KMS-11 (cell line): ENCODE measurements at regions not wholly inside any gene's neighbourhood (a gene's known extent, or its start where the extent isn't known, plus 50 kb on each side); places are given as distances from the start of the nearest gene placed in this dataset.
A peak's percentile ranks its signal among the peaks of the same experiment; 100 is the strongest.

Source experiments
- H2AFZ ChIP-seq: fragments of 200-600 bp; sonication (generic); 2 replicates; pipeline ENCODE4 v1.6.1; 2016; ENCODE audit warnings: antibody characterized with exemption, mixed run types, low read depth
- H3K27ac ChIP-seq: fragments of 200-600 bp; sonication (generic); 2 replicates; pipeline ENCODE4 v1.6.1; 2016; ENCODE audit warnings: mild to moderate bottlenecking, mixed run types
- H3K27me3 ChIP-seq: fragments of 200-600 bp; sonication (generic); 2 replicates; pipeline ENCODE4 v1.6.1; 2017; ENCODE audit warnings: mild to moderate bottlenecking, low read depth, mixed run types, moderate library complexity; ENCODE audit not compliant: insufficient read depth
- H3K36me3 ChIP-seq: fragments of 200-600 bp; sonication (generic); 2 replicates; pipeline ENCODE4 v1.6.1; 2017; ENCODE audit warnings: mild to moderate bottlenecking, mixed run types; ENCODE audit not compliant: insufficient read depth
- H3K4me1 ChIP-seq: fragments of 200-600 bp; sonication (generic); 2 replicates; pipeline ENCODE4 v1.6.1; 2016; ENCODE audit warnings: mild to moderate bottlenecking, low read depth, mixed run types; ENCODE audit not compliant: poor library complexity, severe bottlenecking
- H3K4me2 ChIP-seq: fragments of 200-600 bp; sonication (generic); 2 replicates; pipeline ENCODE4 v1.7.0; 2016; ENCODE audit warnings: mild to moderate bottlenecking, mixed run types
- H3K4me3 ChIP-seq: fragments of 200-600 bp; sonication (generic); IDR thresholded peaks from 2 replicates; pipeline ENCODE4 v1.6.1; 2017; ENCODE audit warnings: low read depth, low read length, mixed read lengths; ENCODE audit not compliant: insufficient read depth
- H3K79me2 ChIP-seq: fragments of 200-600 bp; sonication (generic); 2 replicates; pipeline ENCODE4 v1.6.1; 2016; ENCODE audit warnings: low read depth, mixed run types; ENCODE audit not compliant: insufficient read depth
- H3K9ac ChIP-seq: fragments of 200-600 bp; sonication (generic); 2 replicates; pipeline ENCODE4 v1.6.1; 2016; ENCODE audit warnings: mild to moderate bottlenecking, mixed run types
- H4K20me1 ChIP-seq: fragments of 200-600 bp; sonication (generic); 2 replicates; pipeline ENCODE4 v1.6.1; 2016; ENCODE audit warnings: mild to moderate bottlenecking, mixed run types; ENCODE audit not compliant: insufficient read depth
- TF ChIP-seq, protein P1 (sequence below): fragments of 200-600 bp; sonication (generic); conservative IDR thresholded peaks from 2 replicates; pipeline ENCODE4 v1.6.1; 2017; ENCODE audit warnings: low read depth, mild to moderate bottlenecking, antibody characterized with exemption, low read length, moderate library complexity, mixed read lengths

DNA sequence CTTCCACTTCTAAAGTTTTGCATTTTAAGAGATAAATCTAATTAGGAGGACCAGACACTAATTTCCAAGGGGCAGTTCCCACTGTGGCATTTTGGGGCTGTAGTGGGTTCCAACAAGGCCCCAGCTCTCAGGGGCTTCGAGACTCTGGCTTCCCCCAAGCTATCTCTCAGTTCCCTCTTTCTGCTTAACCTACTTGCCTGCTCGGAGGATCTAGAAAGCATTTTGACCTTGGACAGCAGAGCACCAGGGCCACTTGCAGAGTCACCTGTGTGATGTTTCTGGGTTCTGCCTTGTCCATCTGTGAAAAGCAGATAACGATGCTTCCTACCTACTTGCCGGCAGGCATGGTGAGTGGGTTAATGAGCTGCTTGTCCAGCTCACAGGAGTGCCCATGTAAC lies 175.4 kb downstream of the MED10 start:
- Histone ChIP-seq H3K9ac (no peak overlapping the region), H3K4me2 (no peak overlapping the region), H3K4me1 (peaks cover 17% of the 10 kb centered on the region), H3K27me3 (no peaks in the 10 kb centered on the region), H3K27ac (no peak overlapping the region), H3K4me3 (no peak overlapping the region), H3K36me3 (no peaks in the 10 kb centered on the region), H2AFZ (no peak overlapping the region), H4K20me1 (no peaks in the 10 kb centered on the region), H3K79me2 (no peaks in the 10 kb centered on the region)
- TF ChIP-seq, protein P1, sequence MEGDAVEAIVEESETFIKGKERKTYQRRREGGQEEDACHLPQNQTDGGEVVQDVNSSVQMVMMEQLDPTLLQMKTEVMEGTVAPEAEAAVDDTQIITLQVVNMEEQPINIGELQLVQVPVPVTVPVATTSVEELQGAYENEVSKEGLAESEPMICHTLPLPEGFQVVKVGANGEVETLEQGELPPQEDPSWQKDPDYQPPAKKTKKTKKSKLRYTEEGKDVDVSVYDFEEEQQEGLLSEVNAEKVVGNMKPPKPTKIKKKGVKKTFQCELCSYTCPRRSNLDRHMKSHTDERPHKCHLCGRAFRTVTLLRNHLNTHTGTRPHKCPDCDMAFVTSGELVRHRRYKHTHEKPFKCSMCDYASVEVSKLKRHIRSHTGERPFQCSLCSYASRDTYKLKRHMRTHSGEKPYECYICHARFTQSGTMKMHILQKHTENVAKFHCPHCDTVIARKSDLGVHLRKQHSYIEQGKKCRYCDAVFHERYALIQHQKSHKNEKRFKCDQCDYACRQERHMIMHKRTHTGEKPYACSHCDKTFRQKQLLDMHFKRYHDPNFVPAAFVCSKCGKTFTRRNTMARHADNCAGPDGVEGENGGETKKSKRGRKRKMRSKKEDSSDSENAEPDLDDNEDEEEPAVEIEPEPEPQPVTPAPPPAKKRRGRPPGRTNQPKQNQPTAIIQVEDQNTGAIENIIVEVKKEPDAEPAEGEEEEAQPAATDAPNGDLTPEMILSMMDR = peak; percentile 8

DNA sequence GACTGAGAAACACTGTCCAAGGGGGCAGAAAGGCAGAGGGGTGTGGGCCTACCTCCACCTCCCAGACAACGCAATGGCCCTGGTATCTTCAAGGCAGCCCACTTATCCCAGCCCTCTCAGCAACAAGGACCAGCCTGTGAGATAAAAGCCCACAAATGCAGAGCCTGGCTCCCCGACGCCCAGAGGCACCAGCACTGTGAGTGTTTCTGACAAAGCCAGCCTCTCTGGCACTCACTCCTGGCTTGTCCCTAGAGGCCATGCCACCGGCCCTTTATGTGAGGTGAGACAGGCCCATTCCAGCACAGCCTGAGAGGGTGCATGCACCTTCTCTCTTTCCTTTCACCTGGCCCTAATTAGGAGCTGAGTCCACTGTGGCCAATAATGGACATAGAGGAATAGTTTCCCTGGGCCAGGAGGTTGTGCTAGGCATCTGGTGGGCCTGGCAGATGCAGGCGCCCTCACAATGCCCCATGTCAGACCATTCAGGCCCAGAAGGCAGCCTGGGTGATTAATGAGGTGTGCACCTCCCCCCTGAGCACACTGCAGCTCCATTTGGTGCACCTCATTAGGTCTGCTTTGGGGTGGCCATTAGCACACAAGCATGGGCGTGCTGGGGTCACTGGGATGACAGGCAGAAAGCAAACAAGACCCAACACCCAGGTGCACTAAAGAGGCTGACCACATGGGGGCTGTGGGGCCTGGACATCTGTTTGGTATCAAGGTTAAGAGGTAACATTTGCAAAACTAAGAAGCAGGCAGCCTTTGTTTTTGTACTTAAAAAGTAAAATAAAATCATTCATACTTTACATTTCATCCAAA lies 176.0 kb downstream of the MED10 start:
- H3K79me2 ChIP-seq = no peaks in the 10 kb centered on the region
- H3K9ac ChIP-seq = no peak overlapping the region
- no peak overlapping the region for H2AFZ ChIP-seq
- H3K36me3 ChIP-seq = no peaks in the 10 kb centered on the region
- no peaks in the 10 kb centered on the region for H3K27me3 ChIP-seq
- H3K27ac ChIP-seq = no peak overlapping the region
- H3K4me2 ChIP-seq = no peak overlapping the region
- H4K20me1 ChIP-seq = no peaks in the 10 kb centered on the region
- TF ChIP-seq, protein P1 = peak; percentile 61; the same call in 1 of the 2 replicates
- no peak overlapping the region for H3K4me3 ChIP-seq
- peaks cover 17% of the 10 kb centered on the region for H3K4me1 ChIP-seq

DNA sequence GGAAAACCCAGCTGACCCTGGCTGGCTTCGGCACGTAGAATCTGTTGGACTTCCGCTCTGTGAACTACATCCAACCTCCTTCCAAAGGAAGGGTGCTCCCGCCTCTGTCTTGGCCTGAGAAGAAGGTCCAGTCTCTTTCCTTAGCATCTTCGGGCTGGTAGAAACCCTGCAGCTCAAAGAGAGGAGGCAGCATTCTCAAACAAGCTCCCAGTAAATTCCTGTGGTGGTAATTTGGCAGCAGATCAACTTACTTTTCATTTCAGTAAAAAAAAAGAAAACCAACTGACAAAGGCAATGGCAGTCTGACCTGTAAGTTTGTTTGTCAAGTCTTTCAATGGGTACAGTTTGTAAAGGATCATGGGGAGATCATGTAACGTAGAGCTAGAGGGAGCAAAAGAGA lies 176.7 kb downstream of the MED10 start:
- Histone ChIP-seq H2AFZ (no peak overlapping the region), H3K36me3 (no peaks in the 10 kb centered on the region), H3K27ac (no peak overlapping the region), H3K79me2 (no peaks in the 10 kb centered on the region), H3K9ac (no peak overlapping the region), H3K4me2 (no peak overlapping the region), H3K4me3 (no peak overlapping the region), H3K27me3 (no peaks in the 10 kb centered on the region), H3K4me1 (peaks cover 17% of the 10 kb centered on the region), H4K20me1 (no peaks in the 10 kb centered on the region)
- TF ChIP-seq, protein P1 = no peak

DNA sequence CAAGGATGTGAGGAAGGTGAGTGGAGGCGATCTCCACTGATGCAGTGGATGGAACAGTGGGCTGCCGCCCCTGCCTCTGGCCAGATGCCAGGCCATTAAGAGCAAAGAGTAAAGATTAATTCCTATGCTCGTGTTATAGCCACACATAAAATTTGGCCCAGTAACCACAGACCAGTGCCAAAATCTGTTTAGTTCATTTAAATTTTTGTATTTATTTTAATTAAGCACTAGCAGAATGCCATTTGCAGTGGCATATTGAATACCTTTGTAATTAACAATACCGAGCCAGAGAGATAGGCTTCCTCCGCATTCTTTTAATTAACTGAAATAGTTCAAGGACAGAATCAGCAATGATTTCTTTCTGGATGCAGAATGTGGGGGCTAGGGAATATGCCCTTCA lies 179.8 kb downstream of the MED10 start:
- no peak overlapping the region for H3K9ac ChIP-seq
- TF ChIP-seq, protein P1 = no peak
- H3K27ac ChIP-seq = no peak overlapping the region
- no peak overlapping the region for H3K4me3 ChIP-seq
- no peaks in the 10 kb centered on the region for H3K36me3 ChIP-seq
- peaks cover 25% of the 10 kb centered on the region for H3K4me1 ChIP-seq
- no peaks in the 10 kb centered on the region for H4K20me1 ChIP-seq
- H3K79me2 ChIP-seq = no peaks in the 10 kb centered on the region
- H2AFZ ChIP-seq = no peak overlapping the region
- no peak overlapping the region for H3K4me2 ChIP-seq
- H3K27me3 ChIP-seq = no peaks in the 10 kb centered on the region
